ENCODE measurements at regions not wholly inside any gene's neighbourhood (a gene's known extent, or its start where the extent isn't known, plus 50 kb on each side); places are given as distances from the start of the nearest gene placed in this dataset.

GRCh38 chrX:45445745-45446412 lies 245.2 kb upstream of the DIPK2B start:
- DNase-seq (ENCODE audit: low spot score): no peak
- no peak for TF ChIP-seq CTCF (IDR thresholded peaks at IDR 0.05; ENCODE audit: extremely low read depth, insufficient read depth, missing control alignments)
- in situ Hi-C loops (cut with MboI; ENCODE audit: low pct_unique_long_range_greater_than_20kb, low sequenced_read_pairs, unreplicated experiment): no loop called here

GRCh38 chrX:45437186-45437585 lies 236.5 kb upstream of the DIPK2B start:
- TF ChIP-seq CTCF (IDR thresholded peaks at IDR 0.05; ENCODE audit: extremely low read depth, insufficient read depth, missing control alignments): no peak
- in situ Hi-C loops (cut with MboI; ENCODE audit: low pct_unique_long_range_greater_than_20kb, low sequenced_read_pairs, unreplicated experiment): no loop called here
- no peak for DNase-seq (ENCODE audit: low spot score)

GRCh38 chrX:45435481-45435880 lies 234.8 kb upstream of the DIPK2B start:
- no peak for DNase-seq (ENCODE audit: low spot score)
- in situ Hi-C loops (cut with MboI; ENCODE audit: low pct_unique_long_range_greater_than_20kb, low sequenced_read_pairs, unreplicated experiment): no loop called here
- TF ChIP-seq CTCF (IDR thresholded peaks at IDR 0.05; ENCODE audit: extremely low read depth, insufficient read depth, missing control alignments): no peak

- in situ Hi-C loops (cut with MboI; ENCODE audit: low pct_unique_long_range_greater_than_20kb, low sequenced_read_pairs, unreplicated experiment): no loop called here
- no peak for DNase-seq (ENCODE audit: low spot score)
- TF ChIP-seq CTCF (IDR thresholded peaks at IDR 0.05; ENCODE audit: extremely low read depth, insufficient read depth, missing control alignments): no peak
These were observed 233.6 kb upstream of the DIPK2B start for GRCh38 chrX:45434231-45434630.

- TF ChIP-seq CTCF (IDR thresholded peaks at IDR 0.05; ENCODE audit: extremely low read depth, insufficient read depth, missing control alignments): no peak
- DNase-seq (ENCODE audit: low spot score): no peak
- in situ Hi-C loops (cut with MboI; ENCODE audit: low pct_unique_long_range_greater_than_20kb, low sequenced_read_pairs, unreplicated experiment): no loop called here
These were observed 228.2 kb upstream of the DIPK2B start for GRCh38 chrX:45428831-45429230.

- no peak for TF ChIP-seq CTCF (IDR thresholded peaks at IDR 0.05; ENCODE audit: extremely low read depth, insufficient read depth, missing control alignments)
- in situ Hi-C loops (cut with MboI; ENCODE audit: low pct_unique_long_range_greater_than_20kb, low sequenced_read_pairs, unreplicated experiment): no loop called here
- no peak for DNase-seq (ENCODE audit: low spot score)
These were observed 223.7 kb upstream of the DIPK2B start for GRCh38 chrX:45424326-45424725.
